ENCODE measurements at regions not wholly inside any gene's neighbourhood (a gene's known extent, or its start where the extent isn't known, plus 50 kb on each side); places are given as distances from the start of the nearest gene placed in this dataset.

DNA sequence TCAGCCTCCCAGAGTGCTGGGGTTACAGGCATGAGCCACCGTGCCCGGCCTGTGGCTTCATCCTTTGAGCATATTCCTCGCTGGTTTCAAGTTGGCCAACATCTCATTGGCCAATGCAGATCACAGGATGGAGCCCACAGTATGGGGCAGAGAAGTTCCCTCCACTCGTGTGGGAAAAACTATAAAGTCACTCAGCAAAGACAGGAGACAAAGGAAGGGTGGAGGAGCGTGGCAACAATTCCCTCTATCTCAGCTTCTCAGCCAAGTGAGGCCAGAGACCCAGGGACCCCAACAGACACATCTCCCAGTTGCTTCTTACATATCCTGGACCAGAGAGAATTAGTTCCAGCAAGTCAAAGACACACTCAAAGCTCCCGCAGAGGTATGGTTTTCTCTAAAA lies 184.6 kb upstream of the SOX1 start:
- TF ChIP-seq POLR2A (IDR thresholded peaks at IDR 0.05) = no peak
- TF ChIP-seq, protein P1, sequence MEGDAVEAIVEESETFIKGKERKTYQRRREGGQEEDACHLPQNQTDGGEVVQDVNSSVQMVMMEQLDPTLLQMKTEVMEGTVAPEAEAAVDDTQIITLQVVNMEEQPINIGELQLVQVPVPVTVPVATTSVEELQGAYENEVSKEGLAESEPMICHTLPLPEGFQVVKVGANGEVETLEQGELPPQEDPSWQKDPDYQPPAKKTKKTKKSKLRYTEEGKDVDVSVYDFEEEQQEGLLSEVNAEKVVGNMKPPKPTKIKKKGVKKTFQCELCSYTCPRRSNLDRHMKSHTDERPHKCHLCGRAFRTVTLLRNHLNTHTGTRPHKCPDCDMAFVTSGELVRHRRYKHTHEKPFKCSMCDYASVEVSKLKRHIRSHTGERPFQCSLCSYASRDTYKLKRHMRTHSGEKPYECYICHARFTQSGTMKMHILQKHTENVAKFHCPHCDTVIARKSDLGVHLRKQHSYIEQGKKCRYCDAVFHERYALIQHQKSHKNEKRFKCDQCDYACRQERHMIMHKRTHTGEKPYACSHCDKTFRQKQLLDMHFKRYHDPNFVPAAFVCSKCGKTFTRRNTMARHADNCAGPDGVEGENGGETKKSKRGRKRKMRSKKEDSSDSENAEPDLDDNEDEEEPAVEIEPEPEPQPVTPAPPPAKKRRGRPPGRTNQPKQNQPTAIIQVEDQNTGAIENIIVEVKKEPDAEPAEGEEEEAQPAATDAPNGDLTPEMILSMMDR (IDR thresholded peaks at IDR 0.05) = no peak
